GM23338 (cell line): ENCODE measurements at regions not wholly inside any gene's neighbourhood (a gene's known extent, or its start where the extent isn't known, plus 50 kb on each side); places are given as distances from the start of the nearest gene placed in this dataset.

Experiments used
- ATAC-seq: fragments of 200-7000 bp; cut with Tn5 transposase; 3 replicates; pipeline ENCODE4 v1.9.1; 2020
- DNase-seq: peaks from one replicate; pipeline ENCODE4 v3.0.0-alpha.2; 2015; ENCODE audit warnings: low spot score
- H2AFZ ChIP-seq: fragments of 200-600 bp; sonication (generic); 2 replicates; pipeline ENCODE4 v1.8.0; 2016; ENCODE audit warnings: antibody characterized with exemption, mild to moderate bottlenecking, moderate library complexity
- H3F3A ChIP-seq: fragments of 200-600 bp; sonication (generic); replicated peaks from 2 replicates; pipeline ENCODE4 v1.8.0; 2017; ENCODE audit warnings: antibody characterized with exemption, mixed run types, low read depth
- H3K27ac ChIP-seq: fragments of 200-600 bp; sonication (generic); 2 replicates; pipeline ENCODE4 v1.6.1; 2016; ENCODE audit warnings: low read depth
- H3K27me3 ChIP-seq: fragments of 200-600 bp; sonication (generic); 2 replicates; pipeline ENCODE4 v1.8.0; 2016; ENCODE audit warnings: mild to moderate bottlenecking, mixed run types, moderate library complexity; ENCODE audit not compliant: insufficient read depth
- H3K36me3 ChIP-seq: fragments of 200-600 bp; sonication (generic); 2 replicates; pipeline ENCODE4 v1.8.0; 2016; ENCODE audit warnings: mild to moderate bottlenecking; ENCODE audit not compliant: insufficient read depth
- H3K4me1 ChIP-seq: fragments of 200-600 bp; sonication (generic); 2 replicates; pipeline ENCODE4 v1.8.0; 2016; ENCODE audit warnings: mild to moderate bottlenecking, moderate library complexity; ENCODE audit not compliant: insufficient read depth
- H3K4me2 ChIP-seq: fragments of 200-600 bp; sonication (generic); 2 replicates; pipeline ENCODE4 v1.7.1; 2017; ENCODE audit warnings: mixed run types
- H3K4me3 ChIP-seq: fragments of 200-600 bp; sonication (generic); 2 replicates; pipeline ENCODE4 v1.6.1; 2016; ENCODE audit warnings: mixed run types
- H3K79me2 ChIP-seq: fragments of 200-600 bp; sonication (generic); replicated peaks from 2 replicates; pipeline ENCODE4 v1.8.0; 2017; ENCODE audit warnings: mild to moderate bottlenecking; ENCODE audit not compliant: insufficient read depth
- H3K9me2 ChIP-seq: fragments of 200-600 bp; sonication (generic); 2 replicates; pipeline ENCODE4 v1.8.0; 2017; ENCODE audit not compliant: insufficient read depth
- H4K20me1 ChIP-seq: fragments of 200-600 bp; sonication (generic); replicated peaks from 2 replicates; pipeline ENCODE4 v1.8.0; 2017; ENCODE audit warnings: mild to moderate bottlenecking; ENCODE audit not compliant: insufficient read depth
- H3K27ac Mint-ChIP-seq: 2 replicates; pipeline ENCODE4 v1.8.0; 2020; ENCODE audit warnings: inconsistent platforms, mild to moderate bottlenecking, moderate library complexity, mixed read lengths
- H3K27me3 Mint-ChIP-seq: 3 replicates; pipeline ENCODE4 v1.8.0; 2022; ENCODE audit warnings: low read depth, mild to moderate bottlenecking, moderate library complexity, mixed read lengths, inconsistent platforms; ENCODE audit not compliant: insufficient read depth, poor library complexity
- H3K36me3 Mint-ChIP-seq: 3 replicates; pipeline ENCODE4 v1.8.0; 2021; ENCODE audit warnings: low read depth, mild to moderate bottlenecking, inconsistent platforms, moderate library complexity, mixed read lengths
- H3K4me1 Mint-ChIP-seq: 3 replicates; pipeline ENCODE4 v1.8.0; 2020; ENCODE audit warnings: mild to moderate bottlenecking, inconsistent platforms, mixed read lengths
- H3K4me3 Mint-ChIP-seq: 3 replicates; pipeline ENCODE4 v1.8.0; 2021; ENCODE audit warnings: moderate library complexity, mild to moderate bottlenecking, inconsistent platforms, mixed read lengths
- H3K9me3 Mint-ChIP-seq: 3 replicates; pipeline ENCODE4 v1.8.0; 2020; ENCODE audit warnings: moderate library complexity, mild to moderate bottlenecking, inconsistent platforms, mixed read lengths
- CREB1 ChIP-seq: fragments of 250-450 bp; sonication (Bioruptor Pico); IDR thresholded peaks from 2 replicates; pipeline ENCODE4 v1.5.0; 2020; ENCODE audit warnings: low read depth, mild to moderate bottlenecking, moderate library complexity
- EZH2 ChIP-seq: fragments of 200-600 bp; sonication (generic); IDR thresholded peaks from one replicate; pipeline ENCODE4 v1.8.0; 2017; ENCODE audit warnings: antibody characterized with exemption, mild to moderate bottlenecking, low read depth; ENCODE audit not compliant: unreplicated experiment
- EZH2phosphoT487 ChIP-seq: fragments of 200-600 bp; sonication (generic); IDR thresholded peaks from one replicate; pipeline ENCODE4 v1.8.1; 2018; ENCODE audit warnings: antibody characterized with exemption; ENCODE audit not compliant: unreplicated experiment
- JUNB ChIP-seq: IDR thresholded peaks from one replicate; pipeline ENCODE4 v1.6.1; 2016; ENCODE audit warnings: antibody characterized with exemption; ENCODE audit not compliant: unreplicated experiment
- NANOG ChIP-seq: IDR thresholded peaks from 2 replicates; pipeline ENCODE4 v1.6.1; 2016; ENCODE audit warnings: antibody characterized with exemption, borderline replicate concordance
- REST ChIP-seq: IDR thresholded peaks from one replicate; pipeline ENCODE4 v1.6.1; 2018; ENCODE audit warnings: antibody characterized with exemption; ENCODE audit not compliant: unreplicated experiment
- ZNF114 ChIP-seq: fragments of 250-450 bp; sonication (Bioruptor Pico); IDR thresholded peaks from 2 replicates; pipeline ENCODE4 v1.5.0; 2020; ENCODE audit warnings: mild to moderate bottlenecking, moderate library complexity
- ZNF331 ChIP-seq: fragments of 250-450 bp; sonication (Bioruptor Pico); IDR thresholded peaks from 2 replicates; pipeline ENCODE4 v1.5.0; 2020; ENCODE audit warnings: low read depth, mild to moderate bottlenecking, moderate library complexity
- TF ChIP-seq, protein P1 (sequence below): fragments of 250-450 bp; sonication (Bioruptor Pico); IDR thresholded peaks from 2 replicates; pipeline ENCODE4 v1.5.0; 2020; ENCODE audit warnings: mild to moderate bottlenecking, moderate library complexity
- TF ChIP-seq, protein P2 (sequence below): IDR thresholded peaks from 2 replicates; pipeline ENCODE4 v1.6.1; 2016; ENCODE audit warnings: antibody characterized with exemption

DNA sequence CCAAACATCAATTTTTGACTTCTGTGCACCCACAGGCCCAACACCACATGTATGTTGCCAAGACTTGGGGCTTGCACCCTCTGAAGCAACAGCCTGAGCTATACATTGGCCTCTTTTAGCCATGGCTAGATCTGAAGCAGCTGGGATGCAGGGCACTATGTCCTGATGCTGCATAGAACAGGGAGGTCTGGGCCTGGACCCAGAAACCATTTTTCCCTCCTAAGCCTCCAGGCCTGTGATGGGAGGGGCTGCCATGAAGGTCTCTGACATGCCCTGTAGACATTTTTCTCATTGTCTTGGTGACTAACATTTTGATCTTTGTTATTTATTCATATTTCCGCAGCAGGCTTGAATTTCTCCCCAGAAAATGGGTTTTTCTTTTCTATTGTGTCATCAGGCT lies 330.0 kb downstream of the PYDC2 start:
- H3K4me3 ChIP-seq = no peak overlapping the region

More for the DNA sequence above, 330.0 kb downstream of the PYDC2 start:
- Histone ChIP-seq H4K20me1 (no peaks in the 10 kb centered on the region), H3K4me1 (no peaks in the 10 kb centered on the region), H3K36me3 (no peaks in the 10 kb centered on the region), H2AFZ (no peak overlapping the region), H3K4me2 (no peak overlapping the region), H3K79me2 (no peaks in the 10 kb centered on the region), H3F3A (no peaks in the 10 kb centered on the region), H3K27ac (no peak overlapping the region), H3K27me3 (no peaks in the 10 kb centered on the region), H3K9me2 (peaks cover 8% of the 10 kb centered on the region; the same call in 1 of the 2 replicates)
- ATAC-seq (no peak), DNase-seq (no peak)
- H3K27ac Mint-ChIP-seq = no peak overlapping the region
- peaks cover 27% of the 10 kb centered on the region; the same call in 2 of the 3 replicates for H3K36me3 Mint-ChIP-seq
- H3K4me3 Mint-ChIP-seq = no peak overlapping the region
- H3K9me3 Mint-ChIP-seq = peaks cover 33% of the 10 kb centered on the region
- peaks cover 4% of the 10 kb centered on the region for H3K27me3 Mint-ChIP-seq
- TF ChIP-seq EZH2 (no peak), NANOG (no peak), ZNF114 (no peak), ZNF331 (CRISPR knock-in tag) (no peak), EZH2phosphoT487 (no peak), REST (no peak), JUNB (no peak), CREB1 (CRISPR knock-in tag) (no peak)
- TF ChIP-seq, protein P1, sequence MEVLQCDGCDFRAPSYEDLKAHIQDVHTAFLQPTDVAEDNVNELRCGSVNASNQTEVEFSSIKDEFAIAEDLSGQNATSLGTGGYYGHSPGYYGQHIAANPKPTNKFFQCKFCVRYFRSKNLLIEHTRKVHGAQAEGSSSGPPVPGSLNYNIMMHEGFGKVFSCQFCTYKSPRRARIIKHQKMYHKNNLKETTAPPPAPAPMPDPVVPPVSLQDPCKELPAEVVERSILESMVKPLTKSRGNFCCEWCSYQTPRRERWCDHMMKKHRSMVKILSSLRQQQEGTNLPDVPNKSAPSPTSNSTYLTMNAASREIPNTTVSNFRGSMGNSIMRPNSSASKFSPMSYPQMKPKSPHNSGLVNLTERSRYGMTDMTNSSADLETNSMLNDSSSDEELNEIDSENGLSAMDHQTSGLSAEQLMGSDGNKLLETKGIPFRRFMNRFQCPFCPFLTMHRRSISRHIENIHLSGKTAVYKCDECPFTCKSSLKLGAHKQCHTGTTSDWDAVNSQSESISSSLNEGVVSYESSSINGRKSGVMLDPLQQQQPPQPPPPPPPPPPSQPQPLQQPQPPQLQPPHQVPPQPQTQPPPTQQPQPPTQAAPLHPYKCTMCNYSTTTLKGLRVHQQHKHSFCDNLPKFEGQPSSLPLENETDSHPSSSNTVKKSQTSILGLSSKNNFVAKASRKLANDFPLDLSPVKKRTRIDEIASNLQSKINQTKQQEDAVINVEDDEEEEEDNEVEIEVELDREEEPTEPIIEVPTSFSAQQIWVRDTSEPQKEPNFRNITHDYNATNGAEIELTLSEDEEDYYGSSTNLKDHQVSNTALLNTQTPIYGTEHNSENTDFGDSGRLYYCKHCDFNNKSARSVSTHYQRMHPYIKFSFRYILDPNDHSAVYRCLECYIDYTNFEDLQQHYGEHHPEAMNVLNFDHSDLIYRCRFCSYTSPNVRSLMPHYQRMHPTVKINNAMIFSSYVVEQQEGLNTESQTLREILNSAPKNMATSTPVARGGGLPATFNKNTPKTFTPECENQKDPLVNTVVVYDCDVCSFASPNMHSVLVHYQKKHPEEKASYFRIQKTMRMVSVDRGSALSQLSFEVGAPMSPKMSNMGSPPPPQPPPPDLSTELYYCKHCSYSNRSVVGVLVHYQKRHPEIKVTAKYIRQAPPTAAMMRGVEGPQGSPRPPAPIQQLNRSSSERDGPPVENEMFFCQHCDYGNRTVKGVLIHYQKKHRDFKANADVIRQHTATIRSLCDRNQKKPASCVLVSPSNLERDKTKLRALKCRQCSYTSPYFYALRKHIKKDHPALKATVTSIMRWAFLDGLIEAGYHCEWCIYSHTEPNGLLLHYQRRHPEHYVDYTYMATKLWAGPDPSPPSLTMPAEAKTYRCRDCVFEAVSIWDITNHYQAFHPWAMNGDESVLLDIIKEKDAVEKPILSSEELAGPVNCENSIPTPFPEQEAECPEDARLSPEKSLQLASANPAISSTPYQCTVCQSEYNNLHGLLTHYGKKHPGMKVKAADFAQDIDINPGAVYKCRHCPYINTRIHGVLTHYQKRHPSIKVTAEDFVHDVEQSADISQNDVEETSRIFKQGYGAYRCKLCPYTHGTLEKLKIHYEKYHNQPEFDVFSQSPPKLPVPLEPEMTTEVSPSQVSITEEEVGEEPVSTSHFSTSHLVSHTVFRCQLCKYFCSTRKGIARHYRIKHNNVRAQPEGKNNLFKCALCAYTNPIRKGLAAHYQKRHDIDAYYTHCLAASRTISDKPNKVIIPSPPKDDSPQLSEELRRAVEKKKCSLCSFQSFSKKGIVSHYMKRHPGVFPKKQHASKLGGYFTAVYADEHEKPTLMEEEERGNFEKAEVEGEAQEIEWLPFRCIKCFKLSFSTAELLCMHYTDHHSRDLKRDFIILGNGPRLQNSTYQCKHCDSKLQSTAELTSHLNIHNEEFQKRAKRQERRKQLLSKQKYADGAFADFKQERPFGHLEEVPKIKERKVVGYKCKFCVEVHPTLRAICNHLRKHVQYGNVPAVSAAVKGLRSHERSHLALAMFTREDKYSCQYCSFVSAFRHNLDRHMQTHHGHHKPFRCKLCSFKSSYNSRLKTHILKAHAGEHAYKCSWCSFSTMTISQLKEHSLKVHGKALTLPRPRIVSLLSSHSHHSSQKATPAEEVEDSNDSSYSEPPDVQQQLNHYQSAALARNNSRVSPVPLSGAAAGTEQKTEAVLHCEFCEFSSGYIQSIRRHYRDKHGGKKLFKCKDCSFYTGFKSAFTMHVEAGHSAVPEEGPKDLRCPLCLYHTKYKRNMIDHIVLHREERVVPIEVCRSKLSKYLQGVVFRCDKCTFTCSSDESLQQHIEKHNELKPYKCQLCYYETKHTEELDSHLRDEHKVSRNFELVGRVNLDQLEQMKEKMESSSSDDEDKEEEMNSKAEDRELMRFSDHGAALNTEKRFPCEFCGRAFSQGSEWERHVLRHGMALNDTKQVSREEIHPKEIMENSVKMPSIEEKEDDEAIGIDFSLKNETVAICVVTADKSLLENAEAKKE = no peak
- TF ChIP-seq, protein P2, sequence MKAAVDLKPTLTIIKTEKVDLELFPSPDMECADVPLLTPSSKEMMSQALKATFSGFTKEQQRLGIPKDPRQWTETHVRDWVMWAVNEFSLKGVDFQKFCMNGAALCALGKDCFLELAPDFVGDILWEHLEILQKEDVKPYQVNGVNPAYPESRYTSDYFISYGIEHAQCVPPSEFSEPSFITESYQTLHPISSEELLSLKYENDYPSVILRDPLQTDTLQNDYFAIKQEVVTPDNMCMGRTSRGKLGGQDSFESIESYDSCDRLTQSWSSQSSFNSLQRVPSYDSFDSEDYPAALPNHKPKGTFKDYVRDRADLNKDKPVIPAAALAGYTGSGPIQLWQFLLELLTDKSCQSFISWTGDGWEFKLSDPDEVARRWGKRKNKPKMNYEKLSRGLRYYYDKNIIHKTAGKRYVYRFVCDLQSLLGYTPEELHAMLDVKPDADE = no peak
- H3K4me1 Mint-ChIP-seq = no peaks in the 10 kb centered on the region
